ENCODE measurements at regions not wholly inside any gene's neighbourhood (a gene's known extent, or its start where the extent isn't known, plus 50 kb on each side); places are given as distances from the start of the nearest gene placed in this dataset.

DNA sequence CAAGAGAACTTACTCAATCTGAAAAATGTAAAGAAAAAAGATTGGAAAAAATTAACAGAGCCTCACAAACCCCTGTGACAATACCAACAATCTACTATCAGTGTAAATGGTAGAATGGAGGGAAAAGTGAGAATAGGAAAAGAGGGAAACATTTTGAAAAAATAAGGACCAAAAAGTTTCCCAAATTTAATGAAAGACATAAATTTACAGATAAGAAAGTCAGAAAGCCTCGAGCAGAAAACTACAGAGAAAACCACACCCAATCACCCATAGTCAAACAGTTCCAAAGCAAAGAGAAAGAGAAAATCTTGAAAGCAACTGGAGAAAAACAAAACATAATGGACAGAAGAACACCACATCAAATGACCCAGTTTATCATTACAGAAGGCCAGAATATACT lies 142.7 kb upstream of the DIO3 start:
- H3K36me3 ChIP-seq (ENCODE audit: control insufficient read depth, insufficient read depth, low read length, severe bottlenecking): no peaks in the 10 kb centered on the region
- no peak for DNase-seq (ENCODE audit: low read depth)
- H3K9ac ChIP-seq (ENCODE audit: low read length): no peak overlapping the region
- H3K4me1 ChIP-seq (ENCODE audit: control insufficient read depth, insufficient read depth, low read length): no peaks in the 10 kb centered on the region
- peaks cover 24% of the 10 kb centered on the region for H3K9me3 ChIP-seq (ENCODE audit: control insufficient read depth, low read length)
- peaks cover 21% of the 10 kb centered on the region for H3K27me3 ChIP-seq (replicated peaks; ENCODE audit: control insufficient read depth, insufficient read depth, low read length)
- no peak overlapping the region for H3K4me3 ChIP-seq (ENCODE audit: low read length)

DNA sequence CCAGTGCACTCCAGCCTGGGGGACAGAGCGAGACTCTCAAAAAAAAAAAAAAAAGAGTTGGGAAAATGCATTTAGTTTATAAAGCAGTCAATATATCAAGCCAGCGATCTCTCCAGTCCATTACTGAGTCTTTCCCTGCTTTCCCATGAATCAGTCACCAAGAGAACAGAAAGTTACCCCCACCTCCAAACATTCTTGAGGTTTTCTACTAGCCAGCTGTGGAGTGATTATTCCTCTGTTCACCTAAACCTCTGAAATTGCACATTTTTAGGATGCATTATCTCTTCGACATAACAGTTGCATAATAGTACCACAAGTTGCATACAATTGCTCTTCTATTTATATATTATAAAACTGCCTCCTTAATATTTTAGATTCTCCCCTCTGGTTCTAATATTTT lies 134.8 kb upstream of the DIO3 start:
- H3K9me3 ChIP-seq (ENCODE audit: control insufficient read depth, low read length): peaks cover 36% of the 10 kb centered on the region
- H3K9ac ChIP-seq (ENCODE audit: low read length): no peak overlapping the region
- no peaks in the 10 kb centered on the region for H3K4me1 ChIP-seq (ENCODE audit: control insufficient read depth, insufficient read depth, low read length)
- DNase-seq (ENCODE audit: low read depth): no peak
- no peaks in the 10 kb centered on the region for H3K36me3 ChIP-seq (ENCODE audit: control insufficient read depth, insufficient read depth, low read length, severe bottlenecking)
- H3K27me3 ChIP-seq (replicated peaks; ENCODE audit: control insufficient read depth, insufficient read depth, low read length): peaks cover 9% of the 10 kb centered on the region
- H3K4me3 ChIP-seq (ENCODE audit: low read length): no peak overlapping the region

DNA sequence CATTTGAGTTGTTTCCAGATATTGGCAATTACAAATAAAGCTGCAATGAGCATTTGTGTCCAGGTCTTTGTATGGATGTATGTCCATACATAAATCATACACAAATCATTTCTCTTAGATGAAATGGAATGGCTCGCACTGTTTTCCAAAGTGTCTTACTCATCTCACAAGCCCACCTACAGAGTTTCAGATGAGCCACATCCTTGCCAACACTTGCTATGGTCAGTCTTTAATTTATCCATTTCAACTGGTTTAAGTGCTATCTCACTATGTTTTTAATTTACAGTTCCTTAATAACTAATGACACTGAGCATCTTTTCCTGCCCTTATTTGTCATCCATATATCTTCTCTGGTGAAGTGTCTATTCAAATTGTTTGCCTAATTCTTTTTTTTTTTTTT lies 132.9 kb upstream of the DIO3 start:
- no peak for DNase-seq (ENCODE audit: low read depth)
- Histone ChIP-seq H3K4me1 (ENCODE audit: control insufficient read depth, insufficient read depth, low read length) (no peaks in the 10 kb centered on the region), H3K4me3 (ENCODE audit: low read length) (no peak overlapping the region)

DNA sequence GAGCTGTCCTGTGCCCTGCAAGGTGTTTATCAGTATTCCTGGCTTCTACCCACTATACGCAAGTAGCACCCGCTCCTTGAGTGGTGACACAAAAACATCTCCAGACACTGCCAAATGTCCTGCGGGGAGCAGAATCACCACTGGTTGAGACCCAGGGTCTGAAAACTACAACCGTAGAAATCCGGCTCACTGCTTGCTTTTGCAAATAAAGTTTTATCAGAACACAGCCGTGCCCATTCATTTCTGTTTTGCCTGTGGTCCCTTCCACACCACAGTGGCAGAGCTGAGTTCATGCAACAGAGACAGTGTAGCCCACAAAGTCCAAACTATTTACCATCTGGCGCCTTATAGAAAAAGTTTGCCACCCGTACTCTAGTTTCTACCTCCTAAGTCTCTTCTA lies 125.7 kb upstream of the DIO3 start:
- Histone ChIP-seq H3K4me3 (ENCODE audit: low read length) (no peak overlapping the region), H3K36me3 (ENCODE audit: control insufficient read depth, insufficient read depth, low read length, severe bottlenecking) (no peaks in the 10 kb centered on the region), H3K9me3 (ENCODE audit: control insufficient read depth, low read length) (peaks cover 10% of the 10 kb centered on the region), H3K9ac (ENCODE audit: low read length) (no peak overlapping the region), H3K4me1 (ENCODE audit: control insufficient read depth, insufficient read depth, low read length) (no peaks in the 10 kb centered on the region), H3K27me3 (replicated peaks; ENCODE audit: control insufficient read depth, insufficient read depth, low read length) (peaks cover 44% of the 10 kb centered on the region)
- DNase-seq (ENCODE audit: low read depth): no peak

More for the DNA sequence above, 132.9 kb upstream of the DIO3 start:
- peaks cover 38% of the 10 kb centered on the region for H3K9me3 ChIP-seq (ENCODE audit: control insufficient read depth, low read length)
- no peak overlapping the region for H3K9ac ChIP-seq (ENCODE audit: low read length)
- peaks cover 20% of the 10 kb centered on the region for H3K27me3 ChIP-seq (replicated peaks; ENCODE audit: control insufficient read depth, insufficient read depth, low read length)
- H3K36me3 ChIP-seq (ENCODE audit: control insufficient read depth, insufficient read depth, low read length, severe bottlenecking): no peaks in the 10 kb centered on the region

DNA sequence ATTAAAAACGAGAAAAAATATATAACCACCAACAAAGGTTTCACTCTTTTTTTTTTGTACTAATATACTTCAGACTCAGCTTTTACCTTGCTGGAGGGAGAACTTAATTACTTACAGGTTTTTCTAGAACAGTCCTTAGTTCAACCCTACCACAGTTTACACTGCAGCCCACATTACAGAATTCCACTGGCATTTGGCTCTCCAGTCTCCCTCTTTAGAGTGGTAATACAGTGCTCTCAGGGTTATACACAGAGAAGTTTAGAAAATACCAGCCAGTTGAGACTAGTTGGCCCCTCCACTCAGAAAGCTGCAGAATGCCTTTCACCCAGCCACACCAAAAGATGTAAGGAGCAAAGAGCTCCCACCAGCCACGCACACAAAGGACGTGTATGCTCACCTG lies 122.3 kb upstream of the DIO3 start:
- Histone ChIP-seq H3K27me3 (replicated peaks; ENCODE audit: control insufficient read depth, insufficient read depth, low read length) (peaks cover 49% of the 10 kb centered on the region), H3K9me3 (ENCODE audit: control insufficient read depth, low read length) (no peaks in the 10 kb centered on the region), H3K36me3 (ENCODE audit: control insufficient read depth, insufficient read depth, low read length, severe bottlenecking) (no peaks in the 10 kb centered on the region), H3K4me1 (ENCODE audit: control insufficient read depth, insufficient read depth, low read length) (no peaks in the 10 kb centered on the region), H3K9ac (ENCODE audit: low read length) (no peak overlapping the region), H3K4me3 (ENCODE audit: low read length) (no peak overlapping the region)
- DNase-seq (ENCODE audit: low read depth): no peak

DNA sequence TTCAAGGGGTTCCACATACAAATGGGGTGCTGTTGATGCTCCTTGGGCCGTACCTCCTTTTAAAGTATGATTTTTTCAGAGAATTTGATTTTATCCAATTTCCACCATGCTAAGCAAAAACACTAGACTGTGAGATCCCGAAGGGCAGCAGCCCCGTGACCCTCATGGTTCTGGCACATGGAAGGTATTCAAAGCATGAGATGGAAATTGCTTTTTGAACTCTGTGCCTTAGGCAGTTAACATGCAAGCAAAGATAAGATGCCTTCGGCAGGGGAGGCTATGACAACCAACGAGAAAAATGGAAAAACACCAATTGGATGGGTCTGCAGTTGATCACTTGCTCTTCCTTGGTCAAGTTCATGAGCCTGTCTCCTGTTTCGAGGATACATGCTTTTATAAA lies 120.8 kb upstream of the DIO3 start:
- H3K9ac ChIP-seq (ENCODE audit: low read length): no peak overlapping the region
- no peaks in the 10 kb centered on the region for H3K9me3 ChIP-seq (ENCODE audit: control insufficient read depth, low read length)
- DNase-seq (ENCODE audit: low read depth): no peak
- peaks cover 5% of the 10 kb centered on the region for H3K4me1 ChIP-seq (ENCODE audit: control insufficient read depth, insufficient read depth, low read length)
- H3K4me3 ChIP-seq (ENCODE audit: low read length): no peak overlapping the region
- peaks cover 46% of the 10 kb centered on the region for H3K27me3 ChIP-seq (replicated peaks; ENCODE audit: control insufficient read depth, insufficient read depth, low read length)
- no peaks in the 10 kb centered on the region for H3K36me3 ChIP-seq (ENCODE audit: control insufficient read depth, insufficient read depth, low read length, severe bottlenecking)

DNA sequence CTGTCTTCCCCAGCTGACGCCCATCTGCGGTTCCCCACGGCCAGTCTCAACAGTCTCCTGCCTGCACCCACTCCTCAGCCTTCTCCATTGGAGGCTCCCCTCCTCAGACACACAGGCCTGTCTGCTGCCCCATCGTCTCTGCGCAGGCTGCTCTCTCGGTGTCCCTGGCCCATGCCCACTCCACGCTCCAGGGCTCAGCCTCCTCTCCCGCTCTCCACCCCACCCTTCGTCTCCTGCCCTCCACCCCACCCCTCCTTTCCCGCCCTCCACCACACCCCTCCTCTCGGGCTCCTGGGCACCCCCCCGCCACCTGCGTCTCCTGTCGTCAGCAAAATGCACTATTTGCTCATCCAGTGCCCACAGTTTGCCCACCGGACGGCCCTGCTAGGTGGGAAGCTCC lies 119.6 kb upstream of the DIO3 start:
- H3K36me3 ChIP-seq (ENCODE audit: control insufficient read depth, insufficient read depth, low read length, severe bottlenecking): no peaks in the 10 kb centered on the region
- no peak overlapping the region for H3K4me3 ChIP-seq (ENCODE audit: low read length)

DNA sequence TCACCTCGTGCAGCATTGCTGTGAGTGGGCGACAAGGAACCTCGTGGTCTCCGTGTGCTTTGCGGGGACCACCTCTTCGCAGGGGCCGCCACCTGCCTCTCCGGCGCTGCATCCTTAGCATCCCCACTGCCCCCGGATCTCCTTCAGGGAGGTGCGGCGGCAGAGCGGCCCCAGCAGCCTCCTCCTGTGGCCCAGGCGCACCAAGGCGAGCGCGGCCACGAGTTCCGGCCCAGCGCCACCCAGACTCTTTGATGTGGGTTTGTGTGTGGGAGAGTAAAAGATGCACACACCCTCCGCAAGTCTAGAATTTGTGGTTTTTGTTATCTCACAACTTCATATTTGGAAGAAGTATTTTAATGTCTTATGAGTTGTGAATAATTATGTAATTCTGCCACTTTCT lies 118.8 kb upstream of the DIO3 start:
- Histone ChIP-seq H3K4me1 (ENCODE audit: control insufficient read depth, insufficient read depth, low read length) (peaks cover 5% of the 10 kb centered on the region), H3K4me3 (ENCODE audit: low read length) (no peak overlapping the region), H3K9me3 (ENCODE audit: control insufficient read depth, low read length) (no peaks in the 10 kb centered on the region), H3K9ac (ENCODE audit: low read length) (no peak overlapping the region), H3K27me3 (replicated peaks; ENCODE audit: control insufficient read depth, insufficient read depth, low read length) (peaks cover 52% of the 10 kb centered on the region), H3K36me3 (ENCODE audit: control insufficient read depth, insufficient read depth, low read length, severe bottlenecking) (no peaks in the 10 kb centered on the region)
- no peak for DNase-seq (ENCODE audit: low read depth)

More for the DNA sequence above, 119.6 kb upstream of the DIO3 start:
- DNase-seq (ENCODE audit: low read depth): no peak
- H3K9ac ChIP-seq (ENCODE audit: low read length): no peak overlapping the region
- H3K27me3 ChIP-seq (replicated peaks; ENCODE audit: control insufficient read depth, insufficient read depth, low read length): peaks cover 51% of the 10 kb centered on the region
- H3K9me3 ChIP-seq (ENCODE audit: control insufficient read depth, low read length): no peaks in the 10 kb centered on the region
- H3K4me1 ChIP-seq (ENCODE audit: control insufficient read depth, insufficient read depth, low read length): peaks cover 5% of the 10 kb centered on the region

DNA sequence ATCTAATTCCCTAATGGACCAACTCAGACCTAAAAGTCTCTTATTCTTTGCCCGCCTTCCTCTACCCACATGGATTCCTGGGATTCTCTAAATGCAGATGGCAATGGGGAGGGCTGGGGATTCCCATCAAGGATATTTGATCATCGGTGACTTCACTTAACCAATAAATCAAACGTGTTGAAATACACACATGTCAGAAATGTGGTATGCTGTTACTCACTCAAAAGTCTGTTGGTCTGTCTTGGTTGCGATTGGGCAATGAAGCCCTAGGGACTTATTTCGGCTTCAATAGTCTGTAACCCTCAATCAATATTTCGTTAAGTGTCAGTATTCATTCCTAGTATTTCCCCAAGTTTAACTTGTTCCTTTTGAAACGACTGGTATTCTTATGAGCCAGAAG lies 117.2 kb upstream of the DIO3 start:
- DNase-seq (ENCODE audit: low read depth): no peak
- peaks cover 5% of the 10 kb centered on the region for H3K4me1 ChIP-seq (ENCODE audit: control insufficient read depth, insufficient read depth, low read length)
- H3K4me3 ChIP-seq (ENCODE audit: low read length): no peak overlapping the region
- H3K9ac ChIP-seq (ENCODE audit: low read length): no peak overlapping the region
- no peaks in the 10 kb centered on the region for H3K36me3 ChIP-seq (ENCODE audit: control insufficient read depth, insufficient read depth, low read length, severe bottlenecking)
- no peaks in the 10 kb centered on the region for H3K9me3 ChIP-seq (ENCODE audit: control insufficient read depth, low read length)
- H3K27me3 ChIP-seq (replicated peaks; ENCODE audit: control insufficient read depth, insufficient read depth, low read length): peaks cover 47% of the 10 kb centered on the region

DNA sequence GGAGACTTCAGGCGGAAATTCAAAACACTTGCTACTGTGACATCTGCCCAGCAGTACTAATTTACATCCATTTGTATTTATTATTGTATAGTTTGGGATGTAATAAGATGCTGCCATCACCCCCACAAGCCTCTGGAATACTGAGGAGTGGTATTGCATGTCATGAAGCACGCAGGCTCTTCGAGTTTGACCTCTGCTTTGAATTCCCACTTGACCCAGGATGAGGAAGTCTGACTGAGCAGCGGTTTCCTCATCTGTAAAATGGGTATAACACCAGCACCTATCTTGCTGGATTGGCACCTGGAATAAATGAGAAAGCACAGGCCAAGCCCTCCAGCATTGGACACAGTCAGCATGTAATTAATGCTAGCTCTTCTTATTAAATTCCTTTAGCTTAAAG lies 116.0 kb upstream of the DIO3 start:
- no peak for DNase-seq (ENCODE audit: low read depth)
- Histone ChIP-seq H3K4me1 (ENCODE audit: control insufficient read depth, insufficient read depth, low read length) (peaks cover 5% of the 10 kb centered on the region), H3K9ac (ENCODE audit: low read length) (no peak overlapping the region), H3K36me3 (ENCODE audit: control insufficient read depth, insufficient read depth, low read length, severe bottlenecking) (no peaks in the 10 kb centered on the region), H3K27me3 (replicated peaks; ENCODE audit: control insufficient read depth, insufficient read depth, low read length) (peaks cover 46% of the 10 kb centered on the region), H3K9me3 (ENCODE audit: control insufficient read depth, low read length) (no peaks in the 10 kb centered on the region), H3K4me3 (ENCODE audit: low read length) (no peak overlapping the region)

DNA sequence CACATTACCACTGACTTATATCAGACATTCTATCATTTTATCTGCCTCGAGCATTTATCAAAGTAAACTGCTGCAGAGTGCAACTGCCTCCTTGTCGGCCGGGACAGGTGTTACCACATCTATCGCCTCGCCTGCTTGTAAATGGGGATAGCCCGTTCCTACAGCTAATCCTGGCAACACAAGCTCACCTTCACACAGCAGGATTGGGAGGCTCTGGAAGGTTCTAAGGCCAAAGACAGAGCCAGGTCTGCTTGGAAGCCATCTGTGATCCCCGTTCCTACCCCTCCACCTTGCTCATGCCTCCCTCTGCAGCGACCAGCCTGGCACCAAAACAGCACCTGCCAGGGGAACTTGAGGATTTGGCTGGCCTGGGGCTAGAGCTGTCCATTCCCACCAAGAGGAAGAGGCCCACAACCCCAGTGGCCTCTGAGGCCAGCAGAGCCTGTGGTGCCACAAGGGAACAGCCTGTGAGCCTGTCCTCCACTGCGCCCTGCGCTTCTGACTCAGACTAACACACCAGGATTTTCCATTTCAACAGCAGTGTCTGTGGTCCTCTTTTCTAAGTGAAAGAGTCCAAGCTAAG lies 114.8 kb upstream of the DIO3 start:
- Histone ChIP-seq H3K4me3 (ENCODE audit: low read length) (no peak overlapping the region), H3K9me3 (ENCODE audit: control insufficient read depth, low read length) (no peaks in the 10 kb centered on the region), H3K36me3 (ENCODE audit: control insufficient read depth, insufficient read depth, low read length, severe bottlenecking) (no peaks in the 10 kb centered on the region), H3K27me3 (replicated peaks; ENCODE audit: control insufficient read depth, insufficient read depth, low read length) (peaks cover 40% of the 10 kb centered on the region), H3K4me1 (ENCODE audit: control insufficient read depth, insufficient read depth, low read length) (peaks cover 5% of the 10 kb centered on the region), H3K9ac (ENCODE audit: low read length) (no peak overlapping the region)
- DNase-seq (ENCODE audit: low read depth): no peak

DNA sequence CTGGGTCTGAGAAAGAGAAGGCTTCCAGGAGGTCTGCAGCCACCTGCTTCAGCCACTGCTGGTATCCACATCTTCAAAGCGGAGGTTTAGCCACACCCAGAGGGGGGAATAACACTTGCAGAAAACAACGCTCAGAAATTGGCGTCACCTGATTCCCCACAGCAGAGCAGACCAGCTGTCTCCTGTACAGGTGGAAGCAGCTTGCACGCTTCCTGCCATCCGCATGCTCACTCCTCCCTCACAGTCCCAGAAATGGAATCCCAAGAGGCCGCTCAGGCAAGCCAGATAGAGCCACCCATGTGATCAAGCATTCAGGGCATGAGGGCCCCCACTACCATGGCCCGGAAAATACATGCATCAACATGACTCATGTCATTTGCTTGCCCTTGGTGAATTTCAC lies 112.2 kb upstream of the DIO3 start:
- H3K9ac ChIP-seq (ENCODE audit: low read length): no peak overlapping the region
- H3K36me3 ChIP-seq (ENCODE audit: control insufficient read depth, insufficient read depth, low read length, severe bottlenecking): no peaks in the 10 kb centered on the region
- H3K4me1 ChIP-seq (ENCODE audit: control insufficient read depth, insufficient read depth, low read length): peaks cover 5% of the 10 kb centered on the region
- H3K27me3 ChIP-seq (replicated peaks; ENCODE audit: control insufficient read depth, insufficient read depth, low read length): peaks cover 40% of the 10 kb centered on the region
- DNase-seq (ENCODE audit: low read depth): no peak
- H3K4me3 ChIP-seq (ENCODE audit: low read length): no peak overlapping the region
- no peaks in the 10 kb centered on the region for H3K9me3 ChIP-seq (ENCODE audit: control insufficient read depth, low read length)

Data from adipocyte (in vitro differentiated cells).